Activated CD4-positive, alpha-beta T cell treated with anti-CD3 and anti-CD28 coated beads, Interleukin-2, amount 10 ng/mL, durations not matched to agents 7 days and 5 days (primary cell): ENCODE measurements at regions not wholly inside any gene's neighbourhood (a gene's known extent, or its start where the extent isn't known, plus 50 kb on each side); places are given as distances from the start of the nearest gene placed in this dataset.
"Not testable (repeated sequence)": the region's sequence is repeated elsewhere in the genome, so short reads cannot be mapped to it uniquely, and the experiment has no call there.

Experiments
- CTCF ChIA-PET: fragments of 350-600 bp; sonication (Branson Sonifier 250); formaldehyde crosslinking; loops from one replicate; lab custom pipeline; 2021; ENCODE audit warnings: antibody characterized with exemption; lab: Charles Lee
- POLR2A ChIA-PET: fragments of 350-600 bp; sonication (Branson Sonifier 250); formaldehyde crosslinking; loops from one replicate; lab custom pipeline; 2021; ENCODE audit warnings: antibody characterized with exemption; lab: Charles Lee
- DNase-seq: peaks from one replicate; pipeline ENCODE4 v3.0.0-alpha.2; 2020
- H3K27ac Mint-ChIP-seq: one replicate; pipeline ENCODE4 v1.8.0; 2021; ENCODE audit warnings: mild to moderate bottlenecking, moderate library complexity, mixed read lengths
- H3K27me3 Mint-ChIP-seq: one replicate; pipeline ENCODE4 v1.8.0; 2021; ENCODE audit warnings: mixed read lengths
- H3K36me3 Mint-ChIP-seq: one replicate; pipeline ENCODE4 v1.8.0; 2021; ENCODE audit warnings: low read depth, mixed read lengths
- H3K4me1 Mint-ChIP-seq: one replicate; pipeline ENCODE4 v1.8.0; 2021; ENCODE audit warnings: mixed read lengths
- H3K4me3 Mint-ChIP-seq: one replicate; pipeline ENCODE4 v1.8.0; 2021; ENCODE audit warnings: mild to moderate bottlenecking, moderate library complexity, mixed read lengths
- H3K9me3 Mint-ChIP-seq: one replicate; pipeline ENCODE4 v1.8.0; 2021; ENCODE audit warnings: mixed read lengths

- Mint-ChIP-seq H3K4me3 (no peak overlapping the region), H3K4me1 (no peaks in the 10 kb centered on the region), H3K27me3 (no peaks in the 10 kb centered on the region), H3K27ac (no peak overlapping the region), H3K36me3 (no peaks in the 10 kb centered on the region), H3K9me3 (peaks cover 5% of the 10 kb centered on the region)
- no peak for DNase-seq
- CTCF ChIA-PET: no interaction called here
- POLR2A ChIA-PET: no interaction called here
Measured at GRCh38 chr18:33833842-33834241, 255.8 kb downstream of the ASXL3 start.

- Mint-ChIP-seq H3K9me3 (peaks cover 5% of the 10 kb centered on the region), H3K4me3 (no peak overlapping the region), H3K27me3 (no peaks in the 10 kb centered on the region), H3K4me1 (no peaks in the 10 kb centered on the region), H3K27ac (no peak overlapping the region), H3K36me3 (no peaks in the 10 kb centered on the region)
- no peak for DNase-seq
- ChIA-PET POLR2A (no interaction called here), CTCF (no interaction called here)
Measured at GRCh38 chr18:33831424-33831823, 253.4 kb downstream of the ASXL3 start.

GRCh38 chr18:33830213-33830612, 252.2 kb downstream of the ASXL3 start:
- POLR2A ChIA-PET: no interaction called here
- no peak for DNase-seq
- Mint-ChIP-seq H3K27me3 (no peaks in the 10 kb centered on the region), H3K4me1 (no peaks in the 10 kb centered on the region), H3K36me3 (no peaks in the 10 kb centered on the region), H3K27ac (no peak overlapping the region), H3K9me3 (peaks cover 5% of the 10 kb centered on the region), H3K4me3 (no peak overlapping the region)
- CTCF ChIA-PET: no interaction called here

GRCh38 chr18:33828949-33829348, 250.9 kb downstream of the ASXL3 start:
- H3K4me1 Mint-ChIP-seq: no peaks in the 10 kb centered on the region

GRCh38 chr18:33826151-33826550, 248.1 kb downstream of the ASXL3 start:
- Mint-ChIP-seq H3K4me1 (no peaks in the 10 kb centered on the region), H3K27ac (no peak overlapping the region), H3K36me3 (no peaks in the 10 kb centered on the region), H3K4me3 (no peak overlapping the region), H3K9me3 (no peaks in the 10 kb centered on the region), H3K27me3 (no peaks in the 10 kb centered on the region)
- no peak for DNase-seq
- CTCF ChIA-PET: no interaction called here
- POLR2A ChIA-PET: interaction anchor here (0.7 kb wide), 1 partner anchor 772 kb away, joined by 3 read pairs; no protein-coding TSS in a partner anchor

More at GRCh38 chr18:33828949-33829348, 250.9 kb downstream of the ASXL3 start:
- ChIA-PET POLR2A (no interaction called here), CTCF (no interaction called here)
- Mint-ChIP-seq H3K27me3 (no peaks in the 10 kb centered on the region), H3K36me3 (no peaks in the 10 kb centered on the region), H3K4me3 (no peak overlapping the region), H3K27ac (no peak overlapping the region), H3K9me3 (peaks cover 2% of the 10 kb centered on the region)
- DNase-seq: no peak

- no peaks in the 10 kb centered on the region for H3K4me1 Mint-ChIP-seq
- CTCF ChIA-PET: no interaction called here
- H3K4me3 Mint-ChIP-seq: no peak overlapping the region
- POLR2A ChIA-PET: no interaction called here
- no peaks in the 10 kb centered on the region for H3K27me3 Mint-ChIP-seq
- no peak for DNase-seq
- H3K27ac Mint-ChIP-seq: no peak overlapping the region
- peaks cover 3% of the 10 kb centered on the region for H3K9me3 Mint-ChIP-seq
- no peaks in the 10 kb centered on the region for H3K36me3 Mint-ChIP-seq
Measured at GRCh38 chr18:33821503-33821902, 243.5 kb downstream of the ASXL3 start.

GRCh38 chr18:33820517-33821371, 242.7 kb downstream of the ASXL3 start:
- H3K9me3 Mint-ChIP-seq: peaks cover 3% of the 10 kb centered on the region
- H3K4me1 Mint-ChIP-seq: no peaks in the 10 kb centered on the region
- H3K4me3 Mint-ChIP-seq: no peak overlapping the region
- DNase-seq: no peak
- CTCF ChIA-PET: no interaction called here
- POLR2A ChIA-PET: no interaction called here
- no peaks in the 10 kb centered on the region for H3K36me3 Mint-ChIP-seq
- H3K27me3 Mint-ChIP-seq: no peaks in the 10 kb centered on the region
- no peak overlapping the region for H3K27ac Mint-ChIP-seq

- POLR2A ChIA-PET, H3K9me3 Mint-ChIP-seq, H3K27me3 Mint-ChIP-seq, H3K36me3 Mint-ChIP-seq, H3K4me3 Mint-ChIP-seq, H3K4me1 Mint-ChIP-seq, DNase-seq, CTCF ChIA-PET, H3K27ac Mint-ChIP-seq: not testable (repeated sequence)
Measured at GRCh38 chr18:33819692-33820343, 241.8 kb downstream of the ASXL3 start.

GRCh38 chr18:33818145-33818544, 240.1 kb downstream of the ASXL3 start:
- H3K4me3 Mint-ChIP-seq: no peak overlapping the region
- DNase-seq: no peak
- no peak overlapping the region for H3K27ac Mint-ChIP-seq
- H3K36me3 Mint-ChIP-seq: no peaks in the 10 kb centered on the region
- ChIA-PET CTCF (no interaction called here), POLR2A (no interaction called here)
- H3K4me1 Mint-ChIP-seq: no peaks in the 10 kb centered on the region
- no peaks in the 10 kb centered on the region for H3K27me3 Mint-ChIP-seq
- H3K9me3 Mint-ChIP-seq: peaks cover 3% of the 10 kb centered on the region

GRCh38 chr18:33817096-33817495, 239.1 kb downstream of the ASXL3 start:
- no peaks in the 10 kb centered on the region for H3K27me3 Mint-ChIP-seq
- DNase-seq: no peak

GRCh38 chr18:33814546-33814945, 236.5 kb downstream of the ASXL3 start:
- Mint-ChIP-seq H3K9me3 (no peaks in the 10 kb centered on the region), H3K4me3 (no peak overlapping the region), H3K27ac (no peak overlapping the region), H3K36me3 (no peaks in the 10 kb centered on the region), H3K4me1 (no peaks in the 10 kb centered on the region), H3K27me3 (no peaks in the 10 kb centered on the region)
- POLR2A ChIA-PET: no interaction called here
- DNase-seq: no peak
- CTCF ChIA-PET: no interaction called here

More at GRCh38 chr18:33817096-33817495, 239.1 kb downstream of the ASXL3 start:
- Mint-ChIP-seq H3K36me3 (no peaks in the 10 kb centered on the region), H3K9me3 (peaks cover 3% of the 10 kb centered on the region), H3K4me3 (no peak overlapping the region), H3K4me1 (no peaks in the 10 kb centered on the region), H3K27ac (no peak overlapping the region)
- POLR2A ChIA-PET: no interaction called here
- CTCF ChIA-PET: no interaction called here

GRCh38 chr18:33812186-33812585, 234.2 kb downstream of the ASXL3 start:
- H3K27me3 Mint-ChIP-seq: no peaks in the 10 kb centered on the region
- DNase-seq: no peak
- no peak overlapping the region for H3K4me3 Mint-ChIP-seq
- no peak overlapping the region for H3K27ac Mint-ChIP-seq
- H3K36me3 Mint-ChIP-seq: no peaks in the 10 kb centered on the region
- H3K4me1 Mint-ChIP-seq: no peaks in the 10 kb centered on the region
- CTCF ChIA-PET: no interaction called here
- H3K9me3 Mint-ChIP-seq: no peaks in the 10 kb centered on the region
- POLR2A ChIA-PET: no interaction called here

GRCh38 chr18:33805592-33805991, 227.6 kb downstream of the ASXL3 start:
- H3K9me3 Mint-ChIP-seq: no peaks in the 10 kb centered on the region
- ChIA-PET POLR2A (no interaction called here), CTCF (no interaction called here)
- H3K36me3 Mint-ChIP-seq: no peaks in the 10 kb centered on the region
- H3K27ac Mint-ChIP-seq: no peak overlapping the region
- H3K27me3 Mint-ChIP-seq: no peaks in the 10 kb centered on the region
- no peak overlapping the region for H3K4me3 Mint-ChIP-seq
- no peaks in the 10 kb centered on the region for H3K4me1 Mint-ChIP-seq
- no peak for DNase-seq
